GM23338 (cell line): ENCODE measurements at regions not wholly inside any gene's neighbourhood (a gene's known extent, or its start where the extent isn't known, plus 50 kb on each side); places are given as distances from the start of the nearest gene placed in this dataset.

Experiments
- CREB1 ChIP-seq: fragments of 250-450 bp; sonication (Bioruptor Pico); IDR thresholded peaks from 2 replicates; pipeline ENCODE4 v1.5.0; 2020; ENCODE audit warnings: low read depth, mild to moderate bottlenecking, moderate library complexity
- EZH2 ChIP-seq: fragments of 200-600 bp; sonication (generic); IDR thresholded peaks from one replicate; pipeline ENCODE4 v1.8.0; 2017; ENCODE audit warnings: antibody characterized with exemption, mild to moderate bottlenecking, low read depth; ENCODE audit not compliant: unreplicated experiment
- EZH2phosphoT487 ChIP-seq: fragments of 200-600 bp; sonication (generic); IDR thresholded peaks from one replicate; pipeline ENCODE4 v1.8.1; 2018; ENCODE audit warnings: antibody characterized with exemption; ENCODE audit not compliant: unreplicated experiment
- JUNB ChIP-seq: IDR thresholded peaks from one replicate; pipeline ENCODE4 v1.6.1; 2016; ENCODE audit warnings: antibody characterized with exemption; ENCODE audit not compliant: unreplicated experiment
- NANOG ChIP-seq: IDR thresholded peaks from 2 replicates; pipeline ENCODE4 v1.6.1; 2016; ENCODE audit warnings: antibody characterized with exemption, borderline replicate concordance
- POLR2AphosphoS5 ChIP-seq: IDR thresholded peaks from 2 replicates; pipeline ENCODE4 v1.6.1; 2016; ENCODE audit warnings: antibody characterized with exemption, low read depth
- STAT1 ChIP-seq: IDR thresholded peaks from one replicate; pipeline ENCODE4 v1.6.1; 2016; ENCODE audit warnings: antibody characterized with exemption; ENCODE audit not compliant: unreplicated experiment
- ZNF114 ChIP-seq: fragments of 250-450 bp; sonication (Bioruptor Pico); IDR thresholded peaks from 2 replicates; pipeline ENCODE4 v1.5.0; 2020; ENCODE audit warnings: mild to moderate bottlenecking, moderate library complexity
- ZNF331 ChIP-seq: fragments of 250-450 bp; sonication (Bioruptor Pico); IDR thresholded peaks from 2 replicates; pipeline ENCODE4 v1.5.0; 2020; ENCODE audit warnings: low read depth, mild to moderate bottlenecking, moderate library complexity
- TF ChIP-seq, protein P1 (sequence below), 2 experiments: fragments of 200-600 bp in 1 of 2; sonication (generic) in 1 of 2; conservative IDR thresholded peaks; 2 replicates each; pipeline versions ENCODE4 v1.5.1 to v1.6.1; 2016 to 2017; ENCODE audit warnings: antibody characterized with exemption in 2 of 2, low read depth in 2 of 2, mild to moderate bottlenecking in 2 of 2, moderate library complexity in 1 of 2
- TF ChIP-seq, protein P2 (sequence below): IDR thresholded peaks from one replicate; pipeline ENCODE4 v1.6.1; 2018; ENCODE audit warnings: antibody characterized with exemption; ENCODE audit not compliant: unreplicated experiment
- TF ChIP-seq, protein P3 (sequence below): IDR thresholded peaks from 2 replicates; pipeline ENCODE4 v1.6.1; 2016; ENCODE audit warnings: antibody characterized with exemption
- TF ChIP-seq, protein P4 (sequence below): fragments of 250-450 bp; sonication (Bioruptor Pico); IDR thresholded peaks from 2 replicates; pipeline ENCODE4 v1.5.0; 2020; ENCODE audit warnings: mild to moderate bottlenecking, moderate library complexity

DNA sequence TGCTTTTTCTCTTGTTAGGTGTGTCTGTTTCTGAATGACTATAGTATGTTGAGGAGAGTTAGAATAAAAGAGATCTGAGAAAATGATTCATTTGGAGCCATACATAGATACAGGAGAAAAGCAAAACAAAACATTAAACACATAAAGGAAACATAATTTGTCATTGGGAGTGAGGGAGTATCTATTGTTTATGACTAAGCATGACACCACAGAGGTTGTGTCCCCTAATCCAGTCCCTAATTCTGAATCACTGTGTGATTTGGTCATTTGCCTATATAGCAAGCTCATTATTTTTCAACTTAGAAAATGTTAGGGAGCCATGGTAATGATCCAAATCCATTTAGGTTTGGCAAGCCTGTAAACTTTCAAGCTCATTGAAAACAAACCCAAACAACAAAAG is 132.3 kb upstream of the BMPER start:
- TF ChIP-seq POLR2AphosphoS5: no peak
- TF ChIP-seq, protein P1, sequence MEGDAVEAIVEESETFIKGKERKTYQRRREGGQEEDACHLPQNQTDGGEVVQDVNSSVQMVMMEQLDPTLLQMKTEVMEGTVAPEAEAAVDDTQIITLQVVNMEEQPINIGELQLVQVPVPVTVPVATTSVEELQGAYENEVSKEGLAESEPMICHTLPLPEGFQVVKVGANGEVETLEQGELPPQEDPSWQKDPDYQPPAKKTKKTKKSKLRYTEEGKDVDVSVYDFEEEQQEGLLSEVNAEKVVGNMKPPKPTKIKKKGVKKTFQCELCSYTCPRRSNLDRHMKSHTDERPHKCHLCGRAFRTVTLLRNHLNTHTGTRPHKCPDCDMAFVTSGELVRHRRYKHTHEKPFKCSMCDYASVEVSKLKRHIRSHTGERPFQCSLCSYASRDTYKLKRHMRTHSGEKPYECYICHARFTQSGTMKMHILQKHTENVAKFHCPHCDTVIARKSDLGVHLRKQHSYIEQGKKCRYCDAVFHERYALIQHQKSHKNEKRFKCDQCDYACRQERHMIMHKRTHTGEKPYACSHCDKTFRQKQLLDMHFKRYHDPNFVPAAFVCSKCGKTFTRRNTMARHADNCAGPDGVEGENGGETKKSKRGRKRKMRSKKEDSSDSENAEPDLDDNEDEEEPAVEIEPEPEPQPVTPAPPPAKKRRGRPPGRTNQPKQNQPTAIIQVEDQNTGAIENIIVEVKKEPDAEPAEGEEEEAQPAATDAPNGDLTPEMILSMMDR (conservative IDR thresholded peaks at IDR 0.05; ENCODE audit: low read depth in 2 of 2): no peak
- no peak for TF ChIP-seq EZH2phosphoT487
- TF ChIP-seq, protein P2, sequence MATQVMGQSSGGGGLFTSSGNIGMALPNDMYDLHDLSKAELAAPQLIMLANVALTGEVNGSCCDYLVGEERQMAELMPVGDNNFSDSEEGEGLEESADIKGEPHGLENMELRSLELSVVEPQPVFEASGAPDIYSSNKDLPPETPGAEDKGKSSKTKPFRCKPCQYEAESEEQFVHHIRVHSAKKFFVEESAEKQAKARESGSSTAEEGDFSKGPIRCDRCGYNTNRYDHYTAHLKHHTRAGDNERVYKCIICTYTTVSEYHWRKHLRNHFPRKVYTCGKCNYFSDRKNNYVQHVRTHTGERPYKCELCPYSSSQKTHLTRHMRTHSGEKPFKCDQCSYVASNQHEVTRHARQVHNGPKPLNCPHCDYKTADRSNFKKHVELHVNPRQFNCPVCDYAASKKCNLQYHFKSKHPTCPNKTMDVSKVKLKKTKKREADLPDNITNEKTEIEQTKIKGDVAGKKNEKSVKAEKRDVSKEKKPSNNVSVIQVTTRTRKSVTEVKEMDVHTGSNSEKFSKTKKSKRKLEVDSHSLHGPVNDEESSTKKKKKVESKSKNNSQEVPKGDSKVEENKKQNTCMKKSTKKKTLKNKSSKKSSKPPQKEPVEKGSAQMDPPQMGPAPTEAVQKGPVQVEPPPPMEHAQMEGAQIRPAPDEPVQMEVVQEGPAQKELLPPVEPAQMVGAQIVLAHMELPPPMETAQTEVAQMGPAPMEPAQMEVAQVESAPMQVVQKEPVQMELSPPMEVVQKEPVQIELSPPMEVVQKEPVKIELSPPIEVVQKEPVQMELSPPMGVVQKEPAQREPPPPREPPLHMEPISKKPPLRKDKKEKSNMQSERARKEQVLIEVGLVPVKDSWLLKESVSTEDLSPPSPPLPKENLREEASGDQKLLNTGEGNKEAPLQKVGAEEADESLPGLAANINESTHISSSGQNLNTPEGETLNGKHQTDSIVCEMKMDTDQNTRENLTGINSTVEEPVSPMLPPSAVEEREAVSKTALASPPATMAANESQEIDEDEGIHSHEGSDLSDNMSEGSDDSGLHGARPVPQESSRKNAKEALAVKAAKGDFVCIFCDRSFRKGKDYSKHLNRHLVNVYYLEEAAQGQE: no peak
- TF ChIP-seq EZH2: no peak
- TF ChIP-seq ZNF331 (CRISPR knock-in tag): no peak
- no peak for TF ChIP-seq JUNB
- no peak for TF ChIP-seq CREB1
- no peak for TF ChIP-seq STAT1
- TF ChIP-seq, protein P3, sequence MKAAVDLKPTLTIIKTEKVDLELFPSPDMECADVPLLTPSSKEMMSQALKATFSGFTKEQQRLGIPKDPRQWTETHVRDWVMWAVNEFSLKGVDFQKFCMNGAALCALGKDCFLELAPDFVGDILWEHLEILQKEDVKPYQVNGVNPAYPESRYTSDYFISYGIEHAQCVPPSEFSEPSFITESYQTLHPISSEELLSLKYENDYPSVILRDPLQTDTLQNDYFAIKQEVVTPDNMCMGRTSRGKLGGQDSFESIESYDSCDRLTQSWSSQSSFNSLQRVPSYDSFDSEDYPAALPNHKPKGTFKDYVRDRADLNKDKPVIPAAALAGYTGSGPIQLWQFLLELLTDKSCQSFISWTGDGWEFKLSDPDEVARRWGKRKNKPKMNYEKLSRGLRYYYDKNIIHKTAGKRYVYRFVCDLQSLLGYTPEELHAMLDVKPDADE: no peak
- TF ChIP-seq, protein P4, sequence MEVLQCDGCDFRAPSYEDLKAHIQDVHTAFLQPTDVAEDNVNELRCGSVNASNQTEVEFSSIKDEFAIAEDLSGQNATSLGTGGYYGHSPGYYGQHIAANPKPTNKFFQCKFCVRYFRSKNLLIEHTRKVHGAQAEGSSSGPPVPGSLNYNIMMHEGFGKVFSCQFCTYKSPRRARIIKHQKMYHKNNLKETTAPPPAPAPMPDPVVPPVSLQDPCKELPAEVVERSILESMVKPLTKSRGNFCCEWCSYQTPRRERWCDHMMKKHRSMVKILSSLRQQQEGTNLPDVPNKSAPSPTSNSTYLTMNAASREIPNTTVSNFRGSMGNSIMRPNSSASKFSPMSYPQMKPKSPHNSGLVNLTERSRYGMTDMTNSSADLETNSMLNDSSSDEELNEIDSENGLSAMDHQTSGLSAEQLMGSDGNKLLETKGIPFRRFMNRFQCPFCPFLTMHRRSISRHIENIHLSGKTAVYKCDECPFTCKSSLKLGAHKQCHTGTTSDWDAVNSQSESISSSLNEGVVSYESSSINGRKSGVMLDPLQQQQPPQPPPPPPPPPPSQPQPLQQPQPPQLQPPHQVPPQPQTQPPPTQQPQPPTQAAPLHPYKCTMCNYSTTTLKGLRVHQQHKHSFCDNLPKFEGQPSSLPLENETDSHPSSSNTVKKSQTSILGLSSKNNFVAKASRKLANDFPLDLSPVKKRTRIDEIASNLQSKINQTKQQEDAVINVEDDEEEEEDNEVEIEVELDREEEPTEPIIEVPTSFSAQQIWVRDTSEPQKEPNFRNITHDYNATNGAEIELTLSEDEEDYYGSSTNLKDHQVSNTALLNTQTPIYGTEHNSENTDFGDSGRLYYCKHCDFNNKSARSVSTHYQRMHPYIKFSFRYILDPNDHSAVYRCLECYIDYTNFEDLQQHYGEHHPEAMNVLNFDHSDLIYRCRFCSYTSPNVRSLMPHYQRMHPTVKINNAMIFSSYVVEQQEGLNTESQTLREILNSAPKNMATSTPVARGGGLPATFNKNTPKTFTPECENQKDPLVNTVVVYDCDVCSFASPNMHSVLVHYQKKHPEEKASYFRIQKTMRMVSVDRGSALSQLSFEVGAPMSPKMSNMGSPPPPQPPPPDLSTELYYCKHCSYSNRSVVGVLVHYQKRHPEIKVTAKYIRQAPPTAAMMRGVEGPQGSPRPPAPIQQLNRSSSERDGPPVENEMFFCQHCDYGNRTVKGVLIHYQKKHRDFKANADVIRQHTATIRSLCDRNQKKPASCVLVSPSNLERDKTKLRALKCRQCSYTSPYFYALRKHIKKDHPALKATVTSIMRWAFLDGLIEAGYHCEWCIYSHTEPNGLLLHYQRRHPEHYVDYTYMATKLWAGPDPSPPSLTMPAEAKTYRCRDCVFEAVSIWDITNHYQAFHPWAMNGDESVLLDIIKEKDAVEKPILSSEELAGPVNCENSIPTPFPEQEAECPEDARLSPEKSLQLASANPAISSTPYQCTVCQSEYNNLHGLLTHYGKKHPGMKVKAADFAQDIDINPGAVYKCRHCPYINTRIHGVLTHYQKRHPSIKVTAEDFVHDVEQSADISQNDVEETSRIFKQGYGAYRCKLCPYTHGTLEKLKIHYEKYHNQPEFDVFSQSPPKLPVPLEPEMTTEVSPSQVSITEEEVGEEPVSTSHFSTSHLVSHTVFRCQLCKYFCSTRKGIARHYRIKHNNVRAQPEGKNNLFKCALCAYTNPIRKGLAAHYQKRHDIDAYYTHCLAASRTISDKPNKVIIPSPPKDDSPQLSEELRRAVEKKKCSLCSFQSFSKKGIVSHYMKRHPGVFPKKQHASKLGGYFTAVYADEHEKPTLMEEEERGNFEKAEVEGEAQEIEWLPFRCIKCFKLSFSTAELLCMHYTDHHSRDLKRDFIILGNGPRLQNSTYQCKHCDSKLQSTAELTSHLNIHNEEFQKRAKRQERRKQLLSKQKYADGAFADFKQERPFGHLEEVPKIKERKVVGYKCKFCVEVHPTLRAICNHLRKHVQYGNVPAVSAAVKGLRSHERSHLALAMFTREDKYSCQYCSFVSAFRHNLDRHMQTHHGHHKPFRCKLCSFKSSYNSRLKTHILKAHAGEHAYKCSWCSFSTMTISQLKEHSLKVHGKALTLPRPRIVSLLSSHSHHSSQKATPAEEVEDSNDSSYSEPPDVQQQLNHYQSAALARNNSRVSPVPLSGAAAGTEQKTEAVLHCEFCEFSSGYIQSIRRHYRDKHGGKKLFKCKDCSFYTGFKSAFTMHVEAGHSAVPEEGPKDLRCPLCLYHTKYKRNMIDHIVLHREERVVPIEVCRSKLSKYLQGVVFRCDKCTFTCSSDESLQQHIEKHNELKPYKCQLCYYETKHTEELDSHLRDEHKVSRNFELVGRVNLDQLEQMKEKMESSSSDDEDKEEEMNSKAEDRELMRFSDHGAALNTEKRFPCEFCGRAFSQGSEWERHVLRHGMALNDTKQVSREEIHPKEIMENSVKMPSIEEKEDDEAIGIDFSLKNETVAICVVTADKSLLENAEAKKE (CRISPR knock-in tag): no peak
- no peak for TF ChIP-seq NANOG
- no peak for TF ChIP-seq ZNF114 (CRISPR knock-in tag)
